Tibial artery (tissue), 4 donors: ENCODE measurements at regions not wholly inside any gene's neighbourhood (a gene's known extent, or its start where the extent isn't known, plus 50 kb on each side); places are given as distances from the start of the nearest gene placed in this dataset.

Experiments
- DNase-seq, 2 donors: peaks; one replicate each; pipeline ENCODE4 v3.0.0-alpha.2; 2019
- H3K27ac ChIP-seq, 2 donors: fragments of 200-600 bp; sonication (generic) in 1 of 2; 1 replicate in 1 of 2; 2 replicates in 1 of 2; pipeline ENCODE4 v1.5.1; 2018 to 2019; ENCODE audit warnings: mild to moderate bottlenecking in 1 of 2
- H3K27me3 ChIP-seq, 2 donors: fragments of 200-600 bp; sonication (generic) in 1 of 2; one replicate each; pipeline versions ENCODE4 v1.5.1 to v1.6.0; 2016 to 2019
- H3K36me3 ChIP-seq, 3 donors: fragments of 200-600 bp; sonication (generic) in 2 of 3; one replicate each; pipeline ENCODE4 v1.5.1; 2016 to 2019; ENCODE audit warnings: mild to moderate bottlenecking in 2 of 3
- H3K4me1 ChIP-seq, 4 donors: fragments of 200-600 bp; sonication (generic) in 2 of 4; 1 replicate in 3 of 4; 2 replicates in 1 of 4; pipeline ENCODE4 v1.5.1; 2016 to 2019
- H3K4me3 ChIP-seq, 2 donors: fragments of 200-600 bp; sonication (generic) in 1 of 2; 1 replicate in 1 of 2; 2 replicates in 1 of 2; pipeline ENCODE4 v1.5.1; 2018 to 2019; ENCODE audit warnings: mild to moderate bottlenecking in 2 of 2
- H3K9me3 ChIP-seq, 3 donors: fragments of 200-600 bp; sonication (generic) in 1 of 3; one replicate each; pipeline ENCODE4 v1.5.1; 2016 to 2019
- intact Hi-C: fragments of 100-400 bp; cut with DNase I; formaldehyde crosslinking; loops from one replicate; pipeline ENCODE4 v1.15.0; 2023; ENCODE audit warnings: low total_unique reads
- TF ChIP-seq, protein P1 (sequence below), 2 experiments: fragments of 200-600 bp in 1 of 2; fragments of 450-650 bp in 1 of 2; IDR thresholded peaks; one replicate each; pipeline ENCODE4 v1.5.1; 2017 to 2019; ENCODE audit warnings: antibody characterized with exemption in 2 of 2, mild to moderate bottlenecking in 1 of 2, moderate library complexity in 1 of 2

DNA sequence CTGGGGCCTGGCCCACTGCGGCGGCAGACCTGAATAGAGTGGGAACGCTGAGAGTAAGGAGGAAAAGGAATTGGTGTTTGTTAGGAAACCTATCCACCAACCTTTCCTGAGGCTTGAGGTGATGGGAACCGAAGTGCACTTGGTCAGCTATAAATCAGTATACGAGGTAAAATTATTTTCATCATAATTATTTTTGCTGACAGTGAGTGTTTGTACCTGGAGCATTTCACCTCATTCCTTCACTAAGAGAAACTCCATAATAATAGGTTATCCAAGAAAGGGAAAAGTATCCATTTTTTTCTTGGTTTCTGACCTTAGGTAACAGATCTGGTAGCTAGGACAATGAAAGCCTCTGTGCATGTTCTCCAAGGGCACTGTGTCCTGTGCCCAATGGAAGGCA, 138.6 kb upstream of the RGPD4 start:
- TF ChIP-seq, protein P1, sequence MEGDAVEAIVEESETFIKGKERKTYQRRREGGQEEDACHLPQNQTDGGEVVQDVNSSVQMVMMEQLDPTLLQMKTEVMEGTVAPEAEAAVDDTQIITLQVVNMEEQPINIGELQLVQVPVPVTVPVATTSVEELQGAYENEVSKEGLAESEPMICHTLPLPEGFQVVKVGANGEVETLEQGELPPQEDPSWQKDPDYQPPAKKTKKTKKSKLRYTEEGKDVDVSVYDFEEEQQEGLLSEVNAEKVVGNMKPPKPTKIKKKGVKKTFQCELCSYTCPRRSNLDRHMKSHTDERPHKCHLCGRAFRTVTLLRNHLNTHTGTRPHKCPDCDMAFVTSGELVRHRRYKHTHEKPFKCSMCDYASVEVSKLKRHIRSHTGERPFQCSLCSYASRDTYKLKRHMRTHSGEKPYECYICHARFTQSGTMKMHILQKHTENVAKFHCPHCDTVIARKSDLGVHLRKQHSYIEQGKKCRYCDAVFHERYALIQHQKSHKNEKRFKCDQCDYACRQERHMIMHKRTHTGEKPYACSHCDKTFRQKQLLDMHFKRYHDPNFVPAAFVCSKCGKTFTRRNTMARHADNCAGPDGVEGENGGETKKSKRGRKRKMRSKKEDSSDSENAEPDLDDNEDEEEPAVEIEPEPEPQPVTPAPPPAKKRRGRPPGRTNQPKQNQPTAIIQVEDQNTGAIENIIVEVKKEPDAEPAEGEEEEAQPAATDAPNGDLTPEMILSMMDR (IDR thresholded peaks at IDR 0.05) = no peak
- no peak for DNase-seq
- no peaks in the 10 kb centered on the region for H3K27me3 ChIP-seq
- no peak overlapping the region for H3K27ac ChIP-seq
- H3K4me1 ChIP-seq = no peaks in the 10 kb centered on the region
- H3K9me3 ChIP-seq = no peaks in the 10 kb centered on the region
- no peaks in the 10 kb centered on the region for H3K36me3 ChIP-seq
- H3K4me3 ChIP-seq = no peak overlapping the region
- intact Hi-C loops = no loop called here

DNA sequence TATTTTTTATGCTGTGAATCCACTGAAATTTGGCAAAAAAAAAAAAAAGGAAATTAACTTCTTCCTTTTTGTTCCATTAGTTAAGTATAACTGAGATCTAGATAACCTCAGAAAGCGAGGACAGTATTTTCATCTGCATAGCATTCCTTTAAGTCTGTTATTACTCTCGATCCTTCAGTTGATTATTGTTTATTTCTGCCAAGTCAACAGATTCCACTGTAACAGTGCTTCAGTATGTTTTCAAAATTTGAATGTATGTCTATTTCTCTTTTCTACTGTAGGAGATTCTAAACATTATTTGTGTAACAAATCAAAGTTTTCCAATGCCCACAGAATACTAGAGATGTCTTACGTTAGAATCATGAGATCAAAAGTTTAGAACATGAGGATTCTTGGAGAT, 133.1 kb upstream of the RGPD4 start:
- Histone ChIP-seq H3K36me3 (no peaks in the 10 kb centered on the region), H3K4me1 (no peaks in the 10 kb centered on the region), H3K27ac (no peak overlapping the region), H3K9me3 (no peaks in the 10 kb centered on the region), H3K4me3 (no peak overlapping the region), H3K27me3 (no peaks in the 10 kb centered on the region)
- TF ChIP-seq, protein P1 (IDR thresholded peaks at IDR 0.05) = no peak
- intact Hi-C loops = no loop called here
- DNase-seq = no peak

DNA sequence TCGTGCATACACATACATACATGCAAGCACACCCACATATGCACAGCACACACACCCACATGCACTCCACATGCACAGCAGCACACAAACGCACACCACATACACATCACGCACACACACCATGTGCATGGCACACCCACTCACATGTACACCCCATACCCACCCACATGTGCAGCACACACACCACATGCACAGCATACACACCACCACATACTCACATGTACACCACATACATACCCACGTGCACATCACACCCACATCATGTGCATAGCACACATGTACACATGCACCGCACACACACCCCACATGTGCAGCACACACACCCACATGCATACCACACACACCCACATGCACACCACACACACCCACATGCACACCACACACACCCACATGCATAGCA, 132.0 kb upstream of the RGPD4 start:
- TF ChIP-seq, protein P1 (IDR thresholded peaks at IDR 0.05) = no peak
- no peaks in the 10 kb centered on the region for H3K36me3 ChIP-seq
- no peak overlapping the region for H3K27ac ChIP-seq
- DNase-seq = no peak
- no peaks in the 10 kb centered on the region for H3K4me1 ChIP-seq
- H3K4me3 ChIP-seq = no peak overlapping the region
- intact Hi-C loops = no loop called here
- H3K27me3 ChIP-seq = no peaks in the 10 kb centered on the region
- no peaks in the 10 kb centered on the region for H3K9me3 ChIP-seq

DNA sequence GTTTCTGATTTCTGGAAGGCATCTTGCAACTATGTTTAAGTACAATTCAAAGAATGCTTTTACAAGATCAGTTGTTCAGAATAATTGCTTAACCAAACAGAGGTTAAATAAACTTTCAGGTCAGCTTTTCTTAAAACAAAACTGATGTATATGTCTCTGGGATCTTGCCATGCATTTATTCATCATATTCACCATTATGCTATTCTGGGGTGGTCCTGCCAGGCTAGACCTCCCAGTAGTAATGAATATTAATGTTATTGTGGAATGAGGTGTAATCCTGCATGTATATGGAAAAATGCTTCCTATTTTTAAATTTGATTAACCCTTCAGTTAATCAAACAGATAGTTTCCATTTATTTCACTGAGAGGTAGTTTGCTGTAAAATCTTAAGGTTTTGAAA, 129.3 kb upstream of the RGPD4 start:
- Histone ChIP-seq H3K4me3 (no peak overlapping the region), H3K36me3 (no peaks in the 10 kb centered on the region), H3K27ac (no peak overlapping the region), H3K9me3 (no peaks in the 10 kb centered on the region), H3K27me3 (no peaks in the 10 kb centered on the region), H3K4me1 (no peaks in the 10 kb centered on the region)
- no peak for DNase-seq
- intact Hi-C loops = no loop called here
- TF ChIP-seq, protein P1 (IDR thresholded peaks at IDR 0.05) = no peak

DNA sequence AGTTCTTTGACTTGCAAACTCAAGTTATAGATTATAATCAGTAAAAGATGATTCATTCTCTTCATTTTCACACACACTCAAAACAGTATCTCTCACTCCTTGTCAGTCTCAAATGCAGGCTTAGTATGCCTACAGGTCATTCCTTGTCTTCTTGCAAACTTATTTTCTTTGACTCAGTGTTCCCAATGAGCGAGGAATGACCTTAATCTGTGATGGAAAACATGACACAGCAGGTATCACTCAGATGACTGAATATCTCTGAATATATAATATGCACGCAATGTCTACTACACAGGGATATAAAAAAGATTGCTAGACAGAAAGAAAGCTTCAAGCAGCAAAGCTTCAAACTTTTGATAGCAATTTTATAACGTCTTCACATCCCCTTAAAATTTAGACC, 127.8 kb upstream of the RGPD4 start:
- TF ChIP-seq, protein P1 (IDR thresholded peaks at IDR 0.05) = no peak
- Histone ChIP-seq H3K27ac (no peak overlapping the region), H3K36me3 (no peaks in the 10 kb centered on the region), H3K4me1 (no peaks in the 10 kb centered on the region), H3K4me3 (no peak overlapping the region), H3K27me3 (no peaks in the 10 kb centered on the region), H3K9me3 (no peaks in the 10 kb centered on the region)
- intact Hi-C loops = no loop called here
- DNase-seq = no peak

DNA sequence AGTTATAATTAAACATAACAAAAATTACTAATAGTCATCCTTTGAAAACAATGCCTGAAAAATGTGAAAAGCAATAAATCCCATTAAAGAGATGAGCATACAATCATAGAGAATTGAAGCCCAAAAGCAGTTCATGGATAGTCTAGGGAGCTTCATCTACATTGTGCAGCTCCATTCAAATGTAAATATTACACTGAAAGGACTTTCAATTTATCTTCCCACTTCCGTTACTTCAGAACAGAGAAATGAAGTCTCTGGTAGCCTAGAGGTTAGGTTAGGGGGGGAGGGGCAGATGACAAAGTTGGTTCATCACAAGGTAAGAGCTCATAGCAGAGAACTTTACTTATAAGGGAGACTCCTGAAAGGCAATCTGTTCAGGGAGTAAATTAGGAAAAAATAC, 126.6 kb upstream of the RGPD4 start:
- Histone ChIP-seq H3K4me3 (no peak overlapping the region), H3K27me3 (no peaks in the 10 kb centered on the region), H3K36me3 (no peaks in the 10 kb centered on the region), H3K4me1 (no peaks in the 10 kb centered on the region), H3K27ac (no peak overlapping the region), H3K9me3 (no peaks in the 10 kb centered on the region)
- no peak for DNase-seq
- intact Hi-C loops = no loop called here
- TF ChIP-seq, protein P1 (IDR thresholded peaks at IDR 0.05) = no peak
